ELR (cell line): ENCODE measurements at regions not wholly inside any gene's neighbourhood (a gene's known extent, or its start where the extent isn't known, plus 50 kb on each side); places are given as distances from the start of the nearest gene placed in this dataset.

Experiments used
- DNase-seq: peaks from one replicate; pipeline ENCODE4 v3.0.0-alpha.2; 2015; ENCODE audit warnings: low read depth

GRCh38 chr9:93372391-93372790, 79.1 kb upstream of the FAM120A start:
- no peak for DNase-seq

GRCh38 chr9:93376411-93376810, 75.1 kb upstream of the FAM120A start:
- no peak for DNase-seq

GRCh38 chr9:93378276-93378675, 73.2 kb upstream of the FAM120A start:
- DNase-seq, result no peak

GRCh38 chr9:93379051-93379450, 72.4 kb upstream of the FAM120A start:
- peak; percentile 9 for DNase-seq

- no peak for DNase-seq
These were observed 71.0 kb upstream of the FAM120A start for GRCh38 chr9:93380410-93381060.

- no peak for DNase-seq
These were observed 63.7 kb upstream of the FAM120A start for GRCh38 chr9:93387791-93388190.

DNA sequence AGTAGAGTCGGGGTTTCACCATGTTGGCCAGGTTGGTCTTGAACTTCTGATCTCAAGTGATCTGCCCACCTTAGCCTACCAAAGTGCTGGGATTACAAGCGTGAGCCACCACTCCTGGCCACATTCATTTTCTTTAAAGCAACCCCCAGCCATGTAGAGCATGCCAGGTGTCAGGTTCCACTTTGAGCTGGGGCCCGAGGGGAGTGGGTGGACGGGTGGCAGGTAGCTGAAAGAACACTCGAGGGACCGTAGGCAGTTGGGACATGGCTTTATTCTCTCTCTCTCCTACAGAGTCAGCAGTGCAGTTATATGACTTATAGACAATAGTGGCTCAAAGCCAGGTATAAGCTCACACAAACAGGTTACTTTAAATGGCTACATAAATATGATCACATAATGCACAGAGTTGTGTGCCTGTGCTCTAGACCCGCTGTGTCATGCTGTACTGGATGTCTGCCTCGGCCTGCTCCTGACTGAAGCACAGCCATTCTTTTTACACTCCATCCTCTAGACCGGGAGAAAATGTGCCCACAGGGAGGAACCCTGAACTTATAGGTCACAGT, 60.5 kb upstream of the FAM120A start:
- DNase-seq, result no peak

GRCh38 chr9:93391898-93392297, 59.6 kb upstream of the FAM120A start:
- DNase-seq, result no peak

DNA sequence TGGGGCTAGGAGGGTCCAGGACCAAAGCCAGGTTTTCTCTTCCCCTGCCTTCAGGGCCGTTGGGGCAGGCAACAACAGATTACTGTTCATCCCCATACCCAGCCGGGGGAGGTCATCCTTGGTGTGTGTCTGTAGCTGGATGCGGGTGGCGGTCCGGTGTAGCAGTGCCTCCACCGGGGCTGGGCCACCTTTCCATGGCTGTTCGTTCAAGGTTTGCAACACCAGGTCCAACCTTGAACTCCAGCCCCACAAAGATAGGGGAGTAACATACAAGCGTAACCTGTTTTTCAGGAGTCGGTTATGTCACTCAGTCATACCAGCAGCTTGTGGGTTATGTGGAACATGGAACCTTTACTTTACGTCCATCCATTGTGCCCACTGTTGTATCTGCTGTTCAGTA, 58.5 kb upstream of the FAM120A start:
- no peak for DNase-seq
